GM21786 (cell line): ENCODE measurements at regions not wholly inside any gene's neighbourhood (a gene's known extent, or its start where the extent isn't known, plus 50 kb on each side); places are given as distances from the start of the nearest gene placed in this dataset.
"Not testable (repeated sequence)": the region's sequence is repeated elsewhere in the genome, so short reads cannot be mapped to it uniquely, and the experiment has no call there.

Experiments used
- ATAC-seq: cut with Tn5 transposase; IDR thresholded peaks from one replicate; pipeline ENCODE4 v1.9.1; 2021; ENCODE audit not compliant: unreplicated experiment

DNA sequence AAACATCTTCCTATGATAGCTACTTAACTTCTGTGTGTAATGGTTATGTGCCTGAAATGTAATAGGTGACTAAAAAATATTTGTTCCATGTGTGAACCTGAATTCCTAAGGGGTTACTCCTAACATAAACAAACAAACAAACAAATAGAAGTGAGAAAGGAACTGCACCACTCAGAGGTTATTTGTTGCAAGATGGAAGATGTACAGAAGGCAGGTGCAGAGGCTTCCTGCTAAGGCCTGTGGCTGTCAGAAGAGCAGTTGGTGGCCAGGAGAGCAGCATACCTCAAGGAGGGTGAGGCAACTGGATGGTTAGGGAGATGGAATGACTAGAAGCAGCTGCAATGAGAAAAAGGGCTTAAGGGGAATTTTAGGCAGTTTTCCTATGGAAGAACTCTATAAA is 940.6 kb downstream of the TTLL7 start:
- ATAC-seq = no peak

- no peak for ATAC-seq
Measured at GRCh38 chr1:83055391-83056170, 943.4 kb downstream of the TTLL7 start.

DNA sequence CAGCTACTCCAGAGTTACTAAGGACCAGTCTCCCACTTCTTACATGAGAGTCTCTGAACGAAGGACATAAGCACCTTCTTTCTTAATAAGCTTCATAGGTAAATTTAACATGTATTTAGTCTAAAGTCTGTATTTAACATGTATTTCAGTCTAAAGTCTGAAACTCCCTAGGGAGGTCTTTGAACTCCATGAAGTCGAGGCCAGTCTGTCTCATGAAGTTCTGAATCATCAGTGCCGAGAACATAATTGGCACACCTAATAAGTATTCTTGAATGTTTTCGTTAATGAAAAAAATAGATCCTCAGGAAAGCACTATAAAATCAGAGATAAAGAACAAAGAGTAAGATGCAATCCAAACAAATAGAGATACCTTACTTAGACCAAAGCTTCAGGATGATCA is 945.5 kb downstream of the TTLL7 start:
- ATAC-seq = no peak

- ATAC-seq = no peak
Measured at GRCh38 chr1:83052865-83053264, 946.1 kb downstream of the TTLL7 start.

- ATAC-seq = not testable (repeated sequence)
Measured at GRCh38 chr1:83051053-83051452, 947.9 kb downstream of the TTLL7 start.

- ATAC-seq = no peak
Measured at GRCh38 chr1:83043244-83043643, 955.7 kb downstream of the TTLL7 start.

DNA sequence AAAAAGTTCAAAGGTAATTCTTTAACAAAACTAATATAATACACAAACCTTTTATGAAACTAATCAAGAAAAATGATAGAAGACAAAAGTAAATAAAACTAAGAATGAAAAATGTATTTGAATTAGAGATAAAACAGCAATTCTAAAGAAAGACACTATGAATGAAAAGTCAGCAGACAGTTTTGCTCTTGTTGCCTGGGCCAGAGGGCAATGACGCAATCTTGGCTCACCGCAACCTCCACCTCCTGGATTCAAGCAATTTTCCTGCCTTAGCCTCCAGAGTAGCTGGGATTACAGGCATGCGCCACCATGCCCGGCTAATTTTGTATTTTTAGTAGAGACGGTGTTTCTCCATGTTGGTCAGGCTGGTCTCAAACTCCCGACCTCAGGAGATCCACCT is 959.8 kb downstream of the TTLL7 start:
- ATAC-seq = not testable (repeated sequence)

GRCh38 chr1:83034851-83035250 is 964.1 kb downstream of the TTLL7 start:
- no peak for ATAC-seq

DNA sequence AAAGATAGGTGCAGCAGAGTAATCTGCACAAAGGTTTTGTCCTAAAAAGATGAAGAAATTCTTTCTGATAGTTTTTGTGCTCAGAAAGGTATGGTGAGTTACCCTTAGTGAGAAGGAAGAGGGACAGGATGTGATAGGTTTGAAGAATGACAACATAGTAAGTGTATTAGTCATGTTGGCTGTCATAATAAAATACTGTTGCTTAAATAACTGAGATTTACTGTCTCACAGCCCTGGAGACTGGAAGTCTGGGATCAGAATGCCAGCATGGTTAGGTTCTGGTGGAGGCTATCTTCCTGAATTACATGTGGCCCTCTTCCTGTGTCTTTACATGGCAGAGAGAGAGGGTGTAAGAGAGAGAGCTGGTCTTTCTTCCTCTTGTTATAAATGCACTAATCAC is 965.2 kb downstream of the TTLL7 start:
- no peak for ATAC-seq

DNA sequence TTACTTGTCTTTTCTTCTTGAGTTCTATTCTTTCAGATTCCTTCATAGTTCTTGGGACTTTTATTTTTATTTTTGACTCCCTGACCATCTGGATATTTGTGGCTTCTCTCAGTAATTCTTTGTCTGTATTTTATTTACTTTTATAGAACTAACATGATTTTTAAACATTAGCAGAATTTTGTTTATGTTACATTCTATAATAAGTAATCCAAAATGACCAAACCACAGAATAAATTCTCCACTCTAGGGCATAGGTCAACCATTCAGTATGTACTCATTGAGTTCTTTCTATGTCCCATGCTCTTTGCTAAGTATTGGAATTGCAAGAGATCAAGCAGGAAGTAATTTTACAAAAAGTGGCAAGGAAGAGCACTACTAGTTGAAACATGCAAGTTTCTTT is 969.0 kb downstream of the TTLL7 start:
- no peak for ATAC-seq

GRCh38 chr1:83029050-83029449 is 969.9 kb downstream of the TTLL7 start:
- no peak for ATAC-seq

DNA sequence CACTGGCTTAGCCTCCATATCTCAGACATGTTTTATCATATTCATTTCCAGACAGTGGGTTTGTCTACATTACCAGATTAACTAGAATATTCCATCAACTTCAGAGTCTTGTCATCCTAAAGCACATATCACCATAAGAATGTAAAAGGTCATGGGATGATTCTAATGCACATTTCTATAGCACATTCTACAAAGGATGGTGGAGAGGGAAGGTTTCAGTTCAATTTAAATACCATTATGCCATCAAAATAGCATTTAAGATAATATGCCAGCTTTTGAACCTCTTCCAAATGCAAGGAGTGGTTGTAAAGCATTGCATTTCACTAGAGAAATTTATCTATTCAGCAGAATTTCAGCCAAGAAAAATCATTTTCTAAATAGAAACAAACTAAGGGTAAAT is 970.5 kb downstream of the TTLL7 start:
- ATAC-seq = no peak

- no peak for ATAC-seq
Measured at GRCh38 chr1:83027511-83027910, 971.4 kb downstream of the TTLL7 start.

DNA sequence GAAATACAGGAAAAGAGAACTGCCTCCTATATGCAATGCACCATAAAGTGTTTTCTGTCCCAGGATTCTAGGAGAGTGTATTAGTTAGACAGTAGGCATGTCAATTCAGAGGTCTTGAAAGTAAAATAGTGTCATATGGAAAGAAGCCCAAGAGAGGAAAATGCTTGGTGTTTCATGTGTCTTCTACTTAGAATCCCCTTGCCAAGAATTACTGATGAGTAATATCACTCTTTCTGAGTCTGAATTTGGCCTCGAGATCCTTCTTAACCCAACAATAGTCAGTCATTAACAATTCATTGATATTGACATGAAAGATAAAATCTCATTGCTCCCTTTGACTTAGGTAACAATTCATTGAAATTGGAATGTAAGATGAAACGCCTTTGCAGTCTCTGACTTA is 972.2 kb downstream of the TTLL7 start:
- ATAC-seq = no peak

DNA sequence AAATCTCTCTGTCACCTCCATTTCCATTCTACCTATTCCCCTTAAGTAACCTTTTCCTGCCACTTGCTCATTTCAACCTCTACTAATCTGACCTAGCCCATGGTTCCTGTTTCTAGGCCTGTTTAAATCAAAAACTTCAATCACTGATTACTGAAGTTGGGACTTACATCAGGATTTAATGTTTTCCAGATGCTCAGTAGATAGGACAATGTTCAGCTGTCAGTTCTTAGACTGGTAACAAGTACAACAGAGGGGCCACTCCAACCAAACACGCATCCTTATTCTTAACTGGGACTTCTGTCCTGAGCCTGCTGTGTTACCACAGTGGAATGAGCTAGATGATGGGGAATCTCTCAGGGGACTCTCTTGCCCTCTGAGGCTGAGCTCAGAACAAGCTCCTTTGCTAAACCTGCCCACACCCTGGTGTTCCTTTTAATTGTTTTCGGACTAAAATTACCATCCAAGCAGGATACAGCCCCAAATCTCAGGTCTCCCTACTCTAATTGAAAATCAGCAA is 974.6 kb downstream of the TTLL7 start:
- ATAC-seq = no peak

- ATAC-seq = no peak
Measured at GRCh38 chr1:83023212-83023611, 975.7 kb downstream of the TTLL7 start.

DNA sequence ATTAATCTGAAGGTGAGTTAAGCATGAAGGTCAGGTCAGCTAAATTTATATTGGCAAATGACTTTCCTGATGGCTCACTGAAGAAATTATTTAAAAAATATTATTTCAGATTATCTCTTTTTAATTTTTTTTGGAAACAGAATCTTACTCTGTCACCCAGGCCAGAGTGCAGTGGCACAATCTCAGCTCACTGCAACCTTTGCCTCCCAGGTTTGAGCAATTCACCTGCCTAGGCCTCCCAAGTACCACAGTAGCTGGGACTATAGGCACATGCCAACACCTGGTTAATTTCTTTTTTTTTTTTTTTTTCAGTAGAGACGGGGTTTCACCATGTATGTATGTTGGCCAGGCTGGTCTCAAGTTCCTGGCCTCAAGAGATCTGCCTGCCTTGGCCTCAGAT is 976.7 kb downstream of the TTLL7 start:
- ATAC-seq = no peak

DNA sequence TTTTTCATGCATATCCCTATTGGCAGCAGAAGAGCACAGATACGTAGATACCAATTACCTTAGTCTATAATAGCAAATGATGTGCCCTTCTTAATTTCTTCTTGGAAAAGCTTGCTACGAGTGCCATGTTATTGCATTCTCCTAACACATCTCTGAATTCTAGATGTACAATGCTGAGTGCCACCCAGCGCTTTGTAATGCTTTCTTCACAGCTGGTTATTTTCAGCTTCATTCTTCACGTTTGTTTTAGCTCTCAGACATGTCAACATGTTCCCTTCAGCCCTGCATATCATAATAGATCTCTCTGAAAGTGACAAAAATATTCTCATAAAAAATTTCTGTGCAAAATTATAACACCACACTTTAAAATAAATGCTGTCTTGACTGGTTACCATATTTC is 981.2 kb downstream of the TTLL7 start:
- ATAC-seq = no peak

DNA sequence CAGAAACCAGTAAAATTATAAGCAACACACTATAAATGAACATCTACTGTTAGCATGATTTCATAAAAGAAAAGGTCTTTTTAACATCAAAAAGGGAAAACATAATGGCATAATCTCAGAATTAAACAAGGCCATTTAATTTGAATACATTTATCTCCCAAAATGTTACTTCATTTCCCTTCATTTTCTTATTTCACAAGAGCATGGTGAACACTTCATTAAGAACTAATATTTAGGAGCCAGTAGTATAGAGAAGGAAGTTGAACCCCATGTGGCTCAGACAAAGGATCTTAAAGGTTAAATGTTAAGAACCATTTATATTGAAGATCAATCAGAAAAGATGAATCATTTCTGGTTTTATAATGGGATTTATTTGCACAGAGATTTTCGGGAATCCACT is 981.7 kb downstream of the TTLL7 start:
- no peak for ATAC-seq

DNA sequence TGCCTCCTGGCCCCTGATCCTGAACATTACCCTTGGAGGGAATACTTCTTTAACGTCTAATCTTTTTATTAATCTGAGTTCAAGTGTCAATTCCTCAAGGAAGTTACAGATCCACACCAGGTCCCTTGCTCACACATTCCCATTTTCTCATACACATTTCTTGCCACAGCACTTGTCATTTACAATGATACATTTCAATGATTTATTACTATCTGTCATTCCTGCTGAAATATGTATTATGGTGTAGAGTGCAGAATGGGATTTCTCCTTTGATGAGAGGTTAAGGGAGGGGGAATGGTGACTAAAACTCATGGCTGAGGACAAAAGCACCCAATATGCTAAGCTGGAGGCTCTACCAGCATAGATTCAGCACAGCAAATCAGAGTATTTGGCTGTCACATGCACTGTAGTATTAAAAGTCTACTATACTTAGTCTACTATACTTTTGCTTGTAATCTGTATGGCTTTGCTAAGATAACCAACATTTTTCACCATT is 982.5 kb downstream of the TTLL7 start:
- no peak for ATAC-seq

DNA sequence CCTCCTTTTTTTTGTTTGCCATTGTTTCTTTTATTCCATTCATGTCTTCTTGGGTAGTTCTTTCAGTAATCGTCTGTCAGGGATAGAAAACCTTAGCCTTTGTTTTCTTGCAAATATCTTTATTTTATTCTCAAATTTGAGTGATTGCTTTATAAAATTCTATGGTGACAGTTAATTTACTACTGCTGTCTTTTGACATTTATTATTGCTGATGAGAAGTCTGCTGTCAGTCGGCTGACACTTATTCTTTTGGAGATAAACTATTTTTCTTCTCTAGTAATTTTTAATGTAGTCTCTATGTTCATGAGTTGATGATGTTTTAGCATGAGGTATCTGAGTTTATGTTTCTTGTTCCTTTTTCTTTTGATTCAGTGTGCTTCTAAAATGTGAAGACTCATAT is 983.8 kb downstream of the TTLL7 start:
- ATAC-seq = no peak

DNA sequence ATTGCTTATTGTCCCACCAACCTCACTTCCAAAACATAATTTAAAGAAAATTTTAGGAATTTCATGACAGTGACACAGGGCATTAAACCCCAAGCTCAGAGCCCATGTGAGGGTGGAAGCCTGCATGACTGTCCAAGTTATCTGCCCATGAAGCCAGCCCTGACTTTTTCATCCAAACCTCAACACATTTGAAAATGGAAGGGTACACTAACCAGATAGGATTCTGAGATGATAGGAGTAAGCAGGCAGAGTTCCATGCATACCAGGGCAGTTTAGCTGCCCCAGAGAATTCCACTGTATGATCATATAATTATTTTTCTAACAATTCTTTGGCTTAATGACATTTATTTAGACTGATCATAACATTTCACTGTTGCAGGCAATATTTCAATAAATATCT is 986.0 kb downstream of the TTLL7 start:
- ATAC-seq = no peak

DNA sequence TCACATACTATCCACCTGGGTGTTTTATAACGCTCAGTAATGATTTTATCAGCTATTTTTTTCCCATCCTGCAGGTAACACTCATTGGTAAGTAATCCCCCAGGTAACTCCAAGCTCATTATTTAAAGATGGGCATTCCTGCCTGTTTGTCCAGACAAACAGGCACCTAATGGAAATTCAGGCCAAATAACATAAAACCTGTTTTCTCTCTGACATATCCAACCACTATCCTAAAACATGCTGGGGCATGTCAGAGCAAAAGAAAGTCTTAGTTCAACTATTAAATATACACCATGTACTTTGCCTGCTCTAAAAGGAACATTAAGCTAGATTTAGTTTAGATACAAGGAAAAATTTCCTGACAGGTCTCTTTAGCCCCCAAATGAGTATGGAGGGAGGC is 987.7 kb downstream of the TTLL7 start:
- ATAC-seq = no peak
